ENCODE measurements at regions not wholly inside any gene's neighbourhood (a gene's known extent, or its start where the extent isn't known, plus 50 kb on each side); places are given as distances from the start of the nearest gene placed in this dataset.

DNA sequence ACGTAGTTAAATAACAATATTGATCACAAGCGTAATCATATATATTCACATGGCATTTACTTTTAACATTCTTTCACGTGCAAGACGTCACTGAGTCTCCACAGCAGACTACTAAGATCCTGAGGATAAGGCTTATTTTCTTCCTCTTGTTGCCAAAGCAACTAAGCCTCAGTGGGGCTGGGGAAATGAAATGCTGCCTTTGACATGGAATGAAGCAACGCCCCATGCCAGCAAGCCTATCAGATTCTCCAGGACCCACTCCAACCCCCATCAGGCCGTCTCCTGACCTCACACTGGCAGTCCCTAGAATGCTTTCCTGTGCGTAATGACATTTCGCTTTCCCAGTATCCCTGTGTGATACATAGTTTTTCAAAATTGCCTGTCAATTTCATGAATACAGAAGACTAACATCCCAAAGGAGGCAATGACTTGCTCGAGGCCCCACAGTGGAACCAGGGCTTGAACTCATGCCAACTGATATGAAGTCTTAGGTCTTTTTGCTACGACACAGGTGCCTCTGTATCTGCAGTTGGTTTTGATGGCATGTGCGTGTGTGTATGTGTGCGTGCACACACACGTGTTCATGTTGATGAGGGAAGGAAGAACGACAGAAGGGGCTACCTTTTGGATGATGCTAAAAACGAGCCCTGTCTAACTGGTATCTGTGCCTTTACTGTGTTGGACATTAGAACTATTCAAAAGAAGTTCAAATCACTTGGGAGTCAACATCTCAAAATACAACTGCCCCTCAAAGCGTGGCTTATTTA lies 239.1 kb downstream of the VRK1 start:
- no peaks in the 10 kb centered on the region for H3K9me3 ChIP-seq

DNA sequence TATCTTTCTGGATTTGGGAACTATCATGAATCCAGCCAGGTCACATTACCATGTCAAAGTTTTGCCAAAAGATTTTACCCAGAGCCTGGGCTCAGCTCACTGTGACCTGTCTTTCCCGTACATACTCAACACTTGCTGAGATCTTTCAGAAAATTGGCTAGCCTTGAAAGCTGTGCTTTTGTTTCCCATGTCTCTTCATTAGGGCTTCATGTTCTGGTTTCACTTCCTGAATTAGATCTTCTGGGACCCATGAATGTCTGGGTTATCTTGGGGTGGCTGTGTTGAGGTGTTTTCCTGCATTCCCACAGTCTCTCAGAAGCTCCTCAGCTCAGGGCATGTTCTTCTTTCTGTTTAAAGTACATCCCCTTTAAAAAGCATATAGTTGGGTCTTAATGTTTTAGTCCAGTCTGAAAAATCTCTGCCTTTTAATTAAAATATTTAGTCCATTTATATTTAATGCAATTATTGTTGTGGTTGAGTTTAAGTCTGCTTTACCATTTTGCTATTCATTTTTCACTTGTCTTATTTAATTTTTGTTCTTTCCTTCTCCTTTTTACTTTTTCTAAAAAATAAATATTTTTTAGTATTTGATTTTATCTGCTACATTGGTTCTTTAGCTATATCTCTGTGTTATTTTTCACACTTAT lies 242.7 kb downstream of the VRK1 start:
- no peaks in the 10 kb centered on the region for H3K9me3 ChIP-seq
- H3K4me1 ChIP-seq = no peaks in the 10 kb centered on the region
- TF ChIP-seq, protein P1, sequence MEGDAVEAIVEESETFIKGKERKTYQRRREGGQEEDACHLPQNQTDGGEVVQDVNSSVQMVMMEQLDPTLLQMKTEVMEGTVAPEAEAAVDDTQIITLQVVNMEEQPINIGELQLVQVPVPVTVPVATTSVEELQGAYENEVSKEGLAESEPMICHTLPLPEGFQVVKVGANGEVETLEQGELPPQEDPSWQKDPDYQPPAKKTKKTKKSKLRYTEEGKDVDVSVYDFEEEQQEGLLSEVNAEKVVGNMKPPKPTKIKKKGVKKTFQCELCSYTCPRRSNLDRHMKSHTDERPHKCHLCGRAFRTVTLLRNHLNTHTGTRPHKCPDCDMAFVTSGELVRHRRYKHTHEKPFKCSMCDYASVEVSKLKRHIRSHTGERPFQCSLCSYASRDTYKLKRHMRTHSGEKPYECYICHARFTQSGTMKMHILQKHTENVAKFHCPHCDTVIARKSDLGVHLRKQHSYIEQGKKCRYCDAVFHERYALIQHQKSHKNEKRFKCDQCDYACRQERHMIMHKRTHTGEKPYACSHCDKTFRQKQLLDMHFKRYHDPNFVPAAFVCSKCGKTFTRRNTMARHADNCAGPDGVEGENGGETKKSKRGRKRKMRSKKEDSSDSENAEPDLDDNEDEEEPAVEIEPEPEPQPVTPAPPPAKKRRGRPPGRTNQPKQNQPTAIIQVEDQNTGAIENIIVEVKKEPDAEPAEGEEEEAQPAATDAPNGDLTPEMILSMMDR (IDR thresholded peaks at IDR 0.05) = no peak
- no peak overlapping the region for H3K9ac ChIP-seq (ENCODE audit: low read depth in 2 of 2, low read length in 2 of 2)
- H3K27ac ChIP-seq = no peak overlapping the region
- H3K4me3 ChIP-seq = no peak overlapping the region
- intact Hi-C loops (cut with DNase I) = no loop called here
- H3K36me3 ChIP-seq = no peaks in the 10 kb centered on the region
- DNase-seq = no peak
- H3K27me3 ChIP-seq = no peaks in the 10 kb centered on the region

More for the DNA sequence above, 239.1 kb downstream of the VRK1 start:
- intact Hi-C loops (cut with DNase I) = no loop called here
- no peak overlapping the region for H3K4me3 ChIP-seq
- H3K9ac ChIP-seq (ENCODE audit: low read depth in 2 of 2, low read length in 2 of 2) = no peak overlapping the region
- TF ChIP-seq, protein P1 (IDR thresholded peaks at IDR 0.05) = no peak
- no peaks in the 10 kb centered on the region for H3K4me1 ChIP-seq
- no peak for DNase-seq
- no peaks in the 10 kb centered on the region for H3K36me3 ChIP-seq
- no peak overlapping the region for H3K27ac ChIP-seq
- peaks cover 10% of the 10 kb centered on the region for H3K27me3 ChIP-seq

DNA sequence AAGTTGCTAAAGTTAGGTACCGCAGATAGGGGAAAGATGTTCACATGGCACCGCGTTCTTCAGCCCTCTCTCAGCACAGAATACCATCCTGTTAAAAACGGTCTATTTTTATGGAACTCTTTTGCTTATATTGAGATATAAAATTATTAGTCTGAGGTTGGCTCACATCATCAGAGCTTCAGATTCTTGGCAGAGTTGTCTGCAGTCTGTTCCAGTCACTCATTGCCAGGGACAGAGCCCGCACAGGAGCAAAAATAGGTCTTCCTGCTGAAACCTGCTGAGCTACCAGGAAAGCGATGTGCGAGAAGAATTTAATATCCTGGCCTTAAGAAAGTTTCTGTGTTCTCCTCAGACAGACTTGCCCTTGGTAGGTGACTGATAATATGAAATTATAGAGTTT lies 249.8 kb downstream of the VRK1 start:
- no peaks in the 10 kb centered on the region for H3K9me3 ChIP-seq

DNA sequence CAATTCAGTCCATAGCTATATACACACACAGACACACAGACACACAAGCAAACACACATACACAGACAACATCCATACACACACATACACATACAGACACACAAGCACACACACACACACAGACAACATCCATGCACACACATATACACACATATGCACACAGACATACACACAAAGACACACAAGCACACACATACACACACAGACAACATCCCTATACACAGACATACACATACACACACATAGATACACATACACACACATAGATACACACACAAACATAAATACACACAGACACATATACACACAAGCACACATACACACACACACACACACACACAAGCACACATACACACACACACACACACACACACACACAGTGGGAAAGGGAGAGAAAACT lies 254.8 kb downstream of the VRK1 start:
- Histone ChIP-seq H3K36me3 (no peaks in the 10 kb centered on the region), H3K9me3 (no peaks in the 10 kb centered on the region), H3K4me1 (no peaks in the 10 kb centered on the region), H3K4me3 (no peak overlapping the region), H3K9ac (ENCODE audit: low read depth in 2 of 2, low read length in 2 of 2) (no peak overlapping the region), H3K27me3 (no peaks in the 10 kb centered on the region), H3K27ac (no peak overlapping the region)
- no peak for DNase-seq
- TF ChIP-seq, protein P1 (IDR thresholded peaks at IDR 0.05) = no peak
- intact Hi-C loops (cut with DNase I) = no loop called here

More for the DNA sequence above, 249.8 kb downstream of the VRK1 start:
- intact Hi-C loops (cut with DNase I) = no loop called here
- no peaks in the 10 kb centered on the region for H3K4me1 ChIP-seq
- no peaks in the 10 kb centered on the region for H3K36me3 ChIP-seq
- H3K4me3 ChIP-seq = no peak overlapping the region
- no peak overlapping the region for H3K9ac ChIP-seq (ENCODE audit: low read depth in 2 of 2, low read length in 2 of 2)
- H3K27me3 ChIP-seq = no peaks in the 10 kb centered on the region
- TF ChIP-seq, protein P1 (IDR thresholded peaks at IDR 0.05) = no peak
- DNase-seq = no peak
- no peak overlapping the region for H3K27ac ChIP-seq

DNA sequence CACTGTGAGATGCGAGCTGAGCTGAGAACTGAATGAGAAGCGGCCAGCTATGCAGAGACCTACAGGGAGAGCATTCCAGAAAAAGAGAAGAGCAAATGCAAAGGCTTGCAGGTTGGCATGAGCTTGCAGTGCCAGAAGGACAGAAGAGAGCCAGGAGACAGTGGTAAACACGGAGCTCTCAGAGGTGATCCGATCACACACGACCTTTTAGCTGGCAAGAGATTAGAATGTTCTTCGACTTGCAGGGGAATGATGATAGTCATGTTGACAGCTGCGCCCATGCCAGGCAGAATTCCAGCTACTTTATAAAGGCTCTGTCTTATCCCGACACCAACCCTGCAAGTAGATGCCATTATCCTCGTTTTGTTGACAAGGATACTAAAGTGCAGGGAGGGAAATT lies 256.8 kb downstream of the VRK1 start:
- Histone ChIP-seq H3K4me1 (no peaks in the 10 kb centered on the region), H3K9me3 (no peaks in the 10 kb centered on the region), H3K27me3 (no peaks in the 10 kb centered on the region), H3K4me3 (no peak overlapping the region), H3K27ac (no peak overlapping the region), H3K9ac (ENCODE audit: low read depth in 2 of 2, low read length in 2 of 2) (no peak overlapping the region), H3K36me3 (no peaks in the 10 kb centered on the region)
- TF ChIP-seq, protein P1 (IDR thresholded peaks at IDR 0.05) = no peak
- intact Hi-C loops (cut with DNase I) = no loop called here
- no peak for DNase-seq

Data from colonic mucosa (tissue), 4 donors.